Pancreas (tissue), 10 donors: ENCODE measurements at regions not wholly inside any gene's neighbourhood (a gene's known extent, or its start where the extent isn't known, plus 50 kb on each side); places are given as distances from the start of the nearest gene placed in this dataset.
"Not testable (repeated sequence)": the region's sequence is repeated elsewhere in the genome, so short reads cannot be mapped to it uniquely, and the experiment has no call there.

Source experiments
- ATAC-seq, 4 donors: fragments of 200-7000 bp; cut with Tn5 transposase; one replicate each; pipeline versions ENCODE4 v1.8.0 to v1.9.1; 2020; ENCODE audit warnings: mild to moderate bottlenecking in 4 of 4, moderate library complexity in 4 of 4
- DNase-seq, 6 donors: peaks; one replicate each; pipeline ENCODE4 v3.0.0-alpha.2; 2020
- FAIRE-seq: peaks from 2 replicates; lab custom pipeline; 2012; peaks lifted over from hg19 to GRCh38; lab: Jason Lieb, UNC
- H3K27ac ChIP-seq, 4 donors: fragments of 200-600 bp; sonication (generic); 1 replicate in 3 of 4; 2 replicates in 1 of 4; pipeline versions ENCODE4 v1.5.0 to v1.8.0; 2020
- H3K27me3 ChIP-seq, 4 donors: fragments of 200-600 bp; one replicate each; pipeline ENCODE4 v1.8.0; 2021
- H3K36me3 ChIP-seq, 3 donors: fragments of 200-600 bp; sonication (generic) in 1 of 3; one replicate each; pipeline versions ENCODE4 v1.5.0 to v1.8.0; 2020 to 2021
- H3K4me1 ChIP-seq, 3 donors: fragments of 200-600 bp; one replicate each; pipeline ENCODE4 v1.8.0; 2021
- H3K4me3 ChIP-seq, 4 donors: fragments of 200-600 bp; sonication (generic) in 2 of 4; one replicate each; pipeline versions ENCODE4 v1.5.0 to v1.8.0; 2020 to 2021
- H3K9me3 ChIP-seq, 4 donors: fragments of 200-600 bp; one replicate each; pipeline ENCODE4 v1.8.0; 2021
- CTCF ChIP-seq, 4 donors: fragments of 200-600 bp; sonication (generic) in 3 of 4; IDR thresholded peaks; one replicate each; pipeline versions ENCODE4 v1.5.0 to v1.8.0; 2021; ENCODE audit warnings: antibody characterized with exemption in 4 of 4
- WGBS, 2 donors: extraction: QIAGEN DNeasy Blood & Tissue Kit; methylation state at CpG; one replicate each; pipeline ENCODE4 v1.1.7; 2013; 5-methylcytosine and 5-hydroxymethylcytosine counted together
- intact Hi-C, 3 donors: fragments of 100-400 bp; cut with DNase I; formaldehyde crosslinking; loops; one replicate each; pipeline versions ENCODE4 v1.11.1 to v1.14.2; 2022
- donor health status: healthy with polysubstance abuse.
- donor health status: DM: no; HTN: no; CAD: no; lungs with moderate emphysema.
- donor health status: DM: no; HTN: no; CAD: no.
- donor health status: control.
- donor health status: control.
- donor health status: Bipolar disorder and iron deficiency.
- donor health status: DM: yes; HTN: yes; CAD: no.
- donor health status: DM: no; HTN: no; CAD: no.
- donor health status: DM: no; HTN: no; CAD: no.
- donor health status: DM: yes; HTN: yes; CAD: no.

- Histone ChIP-seq H3K9me3 (no peaks in the 10 kb centered on the region), H3K27ac (no peak overlapping the region), H3K4me1 (no peaks in the 10 kb centered on the region), H3K36me3 (no peaks in the 10 kb centered on the region), H3K27me3 (no peaks in the 10 kb centered on the region), H3K4me3 (no peak overlapping the region)
- TF ChIP-seq CTCF (IDR thresholded peaks at IDR 0.05), result no peak
- no peak for FAIRE-seq
- 80 to 83% methylated on average over 2 of the region's 2 CpGs for WGBS, 2 donors
- intact Hi-C loops, result no loop called here
- ATAC-seq, result no peak
- no peak for DNase-seq
Observed at GRCh38 chr6:131486608-131487007, 86.4 kb upstream of the ARG1 start.

GRCh38 chr6:131488780-131489179, 84.2 kb upstream of the ARG1 start:
- 75 to 77% methylated on average over 3 of the region's 3 CpGs for WGBS, 2 donors
- Histone ChIP-seq H3K4me1 (no peaks in the 10 kb centered on the region), H3K27me3 (no peaks in the 10 kb centered on the region), H3K36me3 (no peaks in the 10 kb centered on the region), H3K9me3 (no peaks in the 10 kb centered on the region), H3K27ac (no peak overlapping the region), H3K4me3 (no peak overlapping the region)
- TF ChIP-seq CTCF (IDR thresholded peaks at IDR 0.05), result no peak
- intact Hi-C loops, result no loop called here
- DNase-seq (no peak), FAIRE-seq (no peak), ATAC-seq (no peak)

GRCh38 chr6:131490441-131490840, 82.6 kb upstream of the ARG1 start:
- FAIRE-seq (no peak), DNase-seq (no peak), ATAC-seq (no peak)
- intact Hi-C loops, result no loop called here
- no peak overlapping the region for H3K27ac ChIP-seq
- no peaks in the 10 kb centered on the region for H3K9me3 ChIP-seq
- H3K27me3 ChIP-seq, result no peaks in the 10 kb centered on the region
- no peaks in the 10 kb centered on the region for H3K4me1 ChIP-seq
- no peak for TF ChIP-seq CTCF (IDR thresholded peaks at IDR 0.05)
- H3K36me3 ChIP-seq, result no peaks in the 10 kb centered on the region
- H3K4me3 ChIP-seq, result no peak overlapping the region
- 23 to 61% methylated on average over 3 of the region's 3 CpGs for WGBS, 2 donors

GRCh38 chr6:131492932-131493573, 80.0 kb upstream of the ARG1 start:
- Histone ChIP-seq H3K4me3 (no peak overlapping the region), H3K27me3 (no peaks in the 10 kb centered on the region), H3K36me3 (no peaks in the 10 kb centered on the region), H3K27ac (no peak overlapping the region), H3K4me1 (no peaks in the 10 kb centered on the region), H3K9me3 (no peaks in the 10 kb centered on the region)
- DNase-seq, result no peak
- intact Hi-C loops, result no loop called here
- TF ChIP-seq CTCF (IDR thresholded peaks at IDR 0.05), result no peak
- 83 to 84% methylated on average over 4 of the region's 4 CpGs for WGBS, 2 donors
- no peak for FAIRE-seq
- ATAC-seq, result no peak

GRCh38 chr6:131504387-131504786, 68.6 kb upstream of the ARG1 start:
- H3K36me3 ChIP-seq, H3K4me1 ChIP-seq, intact Hi-C loops, H3K9me3 ChIP-seq, FAIRE-seq, ATAC-seq, H3K27ac ChIP-seq, H3K27me3 ChIP-seq, DNase-seq, H3K4me3 ChIP-seq: not testable (repeated sequence)
- WGBS, 2 donors, result 70 to 80% methylated on average over 3 of the region's 5 CpGs
